ENCODE measurements at regions not wholly inside any gene's neighbourhood (a gene's known extent, or its start where the extent isn't known, plus 50 kb on each side); places are given as distances from the start of the nearest gene placed in this dataset.
A peak's percentile ranks its signal among the peaks of the same experiment; 100 is the strongest.
"Not testable (repeated sequence)": the region's sequence is repeated elsewhere in the genome, so short reads cannot be mapped to it uniquely, and the experiment has no call there.

DNA sequence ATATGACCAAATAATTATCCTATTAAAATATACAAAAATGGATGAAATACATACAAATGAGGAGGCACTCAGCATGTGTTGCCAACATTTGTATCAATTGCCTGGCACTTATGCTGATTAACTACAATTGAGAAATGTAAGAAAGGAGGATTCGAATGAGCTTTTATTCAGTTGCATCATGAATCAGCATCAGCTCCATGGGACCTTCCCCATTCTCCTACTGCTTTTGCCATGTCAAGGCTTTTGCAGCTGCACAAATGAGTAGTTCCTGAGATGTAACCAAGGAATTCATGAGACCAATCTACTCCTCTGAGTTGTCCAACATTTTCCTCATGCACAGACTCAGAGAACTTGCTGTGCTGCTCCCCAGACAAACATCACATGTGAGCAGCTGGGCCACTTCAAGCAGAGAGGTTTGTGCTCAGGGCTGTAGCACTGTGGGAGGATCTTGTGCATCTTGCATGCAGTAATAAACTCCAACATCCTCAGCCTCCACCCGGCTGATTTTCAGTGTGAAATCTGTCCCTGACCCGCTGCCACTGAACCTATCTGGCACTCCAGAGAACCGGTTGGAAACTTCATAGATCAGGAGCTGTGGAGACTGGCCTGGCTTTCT, 504.3 kb downstream of the RPIA start:
- POLR2A ChIA-PET; CTCF ChIA-PET; H3K36me3 Mint-ChIP-seq (ENCODE audit: low read depth); H3K27me3 Mint-ChIP-seq; H3K9me3 Mint-ChIP-seq; H3K4me1 Mint-ChIP-seq; DNase-seq; H3K4me3 Mint-ChIP-seq; H3K27ac Mint-ChIP-seq: not testable (repeated sequence)

DNA sequence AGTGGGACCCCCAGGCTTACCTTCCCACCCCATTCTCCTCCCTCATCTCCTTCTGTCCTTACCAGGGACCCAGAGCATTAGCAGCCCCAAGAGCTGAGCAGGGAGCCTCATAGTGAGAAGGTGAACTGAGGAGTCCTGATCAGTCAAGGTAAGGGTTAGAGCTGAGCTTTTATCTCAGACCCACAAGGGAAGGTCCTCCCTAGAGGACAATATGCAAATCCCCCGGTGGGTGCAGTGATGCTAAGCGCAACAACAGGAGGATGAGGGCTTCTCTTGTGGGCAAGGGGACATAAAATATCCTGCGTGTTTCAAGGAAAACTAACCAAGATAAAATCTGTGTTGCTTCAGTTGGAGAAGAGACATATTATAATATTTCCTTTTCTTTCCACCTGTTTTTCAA, 505.2 kb downstream of the RPIA start:
- H3K36me3 Mint-ChIP-seq (ENCODE audit: low read depth); CTCF ChIA-PET; POLR2A ChIA-PET: not testable (repeated sequence)

DNA sequence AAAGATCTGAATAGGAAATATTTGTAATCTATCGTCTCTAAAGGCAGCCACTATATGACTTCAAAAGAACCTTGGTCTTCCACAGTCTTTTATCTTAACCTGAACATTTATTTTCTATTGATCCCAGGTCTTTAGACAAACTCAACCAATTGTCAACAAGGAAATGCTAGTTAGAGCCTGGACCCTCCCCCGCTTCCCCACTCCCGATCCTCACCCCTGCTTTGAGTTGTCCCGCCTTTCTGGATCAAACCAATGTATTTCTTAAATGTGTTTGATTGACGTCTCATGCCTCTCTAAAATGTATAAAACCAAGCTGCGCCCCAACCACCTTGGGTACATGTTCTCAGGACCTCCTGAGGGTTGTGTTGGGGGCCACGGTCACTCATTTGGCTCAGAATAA, 506.6 kb downstream of the RPIA start:
- CTCF ChIA-PET; H3K4me3 Mint-ChIP-seq; DNase-seq; H3K4me1 Mint-ChIP-seq; H3K27ac Mint-ChIP-seq; POLR2A ChIA-PET; H3K36me3 Mint-ChIP-seq (ENCODE audit: low read depth); H3K27me3 Mint-ChIP-seq; H3K9me3 Mint-ChIP-seq: not testable (repeated sequence)

More for the DNA sequence above, 505.2 kb downstream of the RPIA start:
- not testable (repeated sequence) for H3K9me3 Mint-ChIP-seq, H3K4me1 Mint-ChIP-seq, H3K27ac Mint-ChIP-seq, H3K27me3 Mint-ChIP-seq, DNase-seq, H3K4me3 Mint-ChIP-seq

DNA sequence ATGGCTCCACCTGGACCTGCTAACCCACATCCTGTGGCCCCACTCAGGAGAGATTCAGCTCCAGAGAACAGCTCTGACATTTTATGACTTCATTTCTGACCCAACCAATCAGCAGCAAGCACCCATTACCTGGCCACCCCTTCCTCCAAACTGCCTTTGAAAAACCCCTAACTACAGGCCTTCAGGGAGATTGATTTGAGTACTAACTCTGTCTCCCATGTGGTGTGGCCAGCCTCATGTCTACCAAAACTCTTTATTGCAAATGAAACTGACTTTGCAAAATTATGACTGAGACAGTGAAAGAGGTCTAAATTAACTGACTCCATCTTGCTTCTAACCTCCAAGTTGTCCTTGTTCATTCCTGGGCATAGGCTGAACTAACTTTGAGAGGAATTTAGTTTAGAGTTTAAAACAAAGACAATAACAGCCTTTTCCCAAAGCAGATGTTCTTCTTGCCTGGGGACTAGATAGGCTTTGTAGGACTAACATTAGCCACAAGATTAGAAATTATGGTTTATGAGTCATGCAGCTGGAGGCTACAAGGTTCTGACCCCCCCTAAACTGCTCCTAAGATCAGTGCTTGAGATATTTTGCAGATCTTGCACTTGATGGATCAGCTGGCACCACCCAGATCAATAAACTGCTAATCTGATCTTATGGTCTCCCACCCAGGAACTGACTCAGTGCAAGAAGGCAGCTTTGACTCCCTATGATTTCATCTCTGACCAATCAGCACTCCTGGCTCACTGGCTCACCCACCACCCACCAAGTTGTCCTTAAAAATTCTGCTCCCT, 508.2 kb downstream of the RPIA start:
- H3K4me3 Mint-ChIP-seq; H3K27me3 Mint-ChIP-seq; POLR2A ChIA-PET; H3K9me3 Mint-ChIP-seq; H3K27ac Mint-ChIP-seq; DNase-seq; H3K4me1 Mint-ChIP-seq; CTCF ChIA-PET; H3K36me3 Mint-ChIP-seq (ENCODE audit: low read depth): not testable (repeated sequence)

DNA sequence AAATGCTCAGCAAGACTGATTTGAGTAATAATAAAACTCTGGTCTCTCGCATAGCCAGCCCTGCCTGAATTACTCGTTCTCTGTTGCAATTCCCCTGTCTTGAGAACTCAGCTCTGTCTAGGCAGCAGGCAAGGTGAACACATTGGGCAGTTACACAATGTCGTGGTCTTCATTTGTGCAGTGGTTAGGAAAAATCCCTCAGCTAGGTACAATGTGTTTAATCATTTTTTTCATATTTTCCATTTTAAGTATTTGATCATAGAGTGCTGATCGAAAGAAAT, 508.7 kb downstream of the RPIA start:
- H3K4me3 Mint-ChIP-seq; H3K36me3 Mint-ChIP-seq (ENCODE audit: low read depth); H3K27me3 Mint-ChIP-seq; DNase-seq; H3K9me3 Mint-ChIP-seq; POLR2A ChIA-PET; H3K27ac Mint-ChIP-seq; CTCF ChIA-PET; H3K4me1 Mint-ChIP-seq: not testable (repeated sequence)

DNA sequence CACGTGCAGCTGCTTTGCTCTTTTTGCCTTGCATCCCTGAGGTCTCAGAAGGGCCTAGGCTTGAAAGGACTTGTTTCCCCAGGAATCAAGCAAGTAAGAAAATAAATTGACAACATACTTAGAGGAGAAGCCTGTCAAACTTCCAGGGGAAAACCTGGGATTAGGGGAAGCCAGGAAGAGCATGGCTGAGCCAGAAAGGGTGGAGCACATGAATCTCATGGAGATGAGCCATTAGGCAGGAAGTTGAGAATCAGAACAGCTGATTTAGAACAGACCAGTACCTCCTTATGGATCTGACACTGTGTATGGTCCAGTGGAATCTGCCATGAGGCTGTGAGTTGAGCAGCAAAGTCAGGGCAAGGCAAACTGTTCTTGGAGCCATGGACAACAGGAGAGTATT, 511.0 kb downstream of the RPIA start:
- POLR2A ChIA-PET; CTCF ChIA-PET; H3K4me1 Mint-ChIP-seq; H3K4me3 Mint-ChIP-seq; H3K27ac Mint-ChIP-seq; H3K9me3 Mint-ChIP-seq; H3K27me3 Mint-ChIP-seq; H3K36me3 Mint-ChIP-seq (ENCODE audit: low read depth); DNase-seq: not testable (repeated sequence)

DNA sequence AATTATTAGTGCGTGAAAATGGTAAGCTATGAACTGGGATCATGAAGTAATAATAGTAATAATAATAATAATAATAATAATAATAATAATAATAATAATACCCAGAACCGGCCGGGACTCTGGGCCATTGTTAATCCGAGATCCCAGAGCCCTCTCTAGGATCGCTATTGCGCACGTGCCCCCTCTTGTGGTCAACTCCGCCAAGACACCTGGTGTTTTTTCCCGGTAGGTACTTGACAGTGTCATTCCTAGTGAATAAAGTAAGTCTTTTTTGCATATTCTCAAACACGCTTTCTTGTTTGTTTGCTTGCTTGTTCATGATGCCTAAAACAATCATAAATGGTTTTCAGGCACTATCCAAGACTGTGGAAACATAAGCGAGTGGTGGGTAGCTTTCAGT, 513.7 kb downstream of the RPIA start:
- H3K4me3 Mint-ChIP-seq; POLR2A ChIA-PET; H3K27me3 Mint-ChIP-seq; H3K9me3 Mint-ChIP-seq; H3K36me3 Mint-ChIP-seq (ENCODE audit: low read depth); H3K4me1 Mint-ChIP-seq; H3K27ac Mint-ChIP-seq: not testable (repeated sequence)
- DNase-seq: peak; percentile 35
- CTCF ChIA-PET: interaction anchor here (0.7 kb wide), 1 partner anchor 314 kb away, joined by 3 read pairs; no protein-coding TSS in a partner anchor

DNA sequence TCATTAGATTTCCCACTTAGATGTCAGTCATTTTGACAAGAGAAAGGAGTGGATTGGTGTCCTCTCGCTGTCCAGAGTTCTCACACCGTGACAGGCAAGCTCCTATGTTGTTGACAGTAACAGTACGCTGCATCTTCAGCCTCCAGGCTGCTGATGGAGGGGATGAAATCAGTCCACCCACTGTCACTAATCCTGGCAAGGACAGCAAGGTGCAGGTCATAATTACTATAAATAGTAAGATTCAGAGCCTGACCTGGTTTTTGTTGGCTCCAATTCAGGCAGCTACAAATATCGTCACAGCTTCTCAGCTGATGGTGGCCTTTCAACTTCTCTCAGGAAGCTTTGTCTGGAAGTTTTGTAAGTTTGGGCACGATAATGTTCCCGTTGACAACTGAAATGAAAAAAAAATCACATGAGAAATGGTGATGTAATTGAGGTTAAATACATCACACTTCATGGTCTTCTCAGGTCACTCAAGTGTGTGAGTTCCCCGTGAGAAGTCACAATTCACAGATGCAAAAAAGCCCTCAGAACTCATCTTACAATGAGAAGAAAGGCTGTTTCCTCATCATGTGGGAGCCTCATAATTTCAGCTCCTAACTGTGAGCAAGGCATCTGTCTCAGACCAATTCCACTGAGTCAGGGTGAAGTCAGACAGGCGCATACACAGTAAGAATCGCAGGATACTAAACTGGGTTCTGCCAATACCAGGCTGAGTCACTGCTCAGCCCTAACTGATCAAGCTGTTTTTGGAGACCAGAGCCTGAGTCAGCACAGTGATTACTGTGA, 516.9 kb downstream of the RPIA start:
- H3K36me3 Mint-ChIP-seq (ENCODE audit: low read depth); H3K27me3 Mint-ChIP-seq; H3K27ac Mint-ChIP-seq; POLR2A ChIA-PET; DNase-seq; CTCF ChIA-PET; H3K4me3 Mint-ChIP-seq; H3K4me1 Mint-ChIP-seq; H3K9me3 Mint-ChIP-seq: not testable (repeated sequence)

DNA sequence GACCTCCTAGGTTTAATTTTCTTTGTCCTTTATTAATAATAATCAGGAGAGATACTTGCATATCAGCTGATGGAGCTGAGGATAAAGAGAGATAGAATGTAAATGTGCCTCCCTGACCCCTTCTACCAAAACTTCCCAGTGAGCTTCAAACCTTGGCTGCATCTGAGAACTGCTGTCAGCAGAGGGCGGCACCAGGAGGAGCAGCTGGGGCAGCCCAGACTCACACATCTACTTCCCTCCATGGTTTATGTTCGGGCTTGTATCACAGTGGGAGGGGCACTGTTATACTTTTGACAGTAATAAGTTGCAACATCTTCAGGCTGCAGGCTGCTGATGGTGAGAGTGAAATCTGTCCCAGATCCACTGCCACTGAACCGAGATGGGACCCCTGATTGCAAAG, 521.7 kb downstream of the RPIA start:
- POLR2A ChIA-PET; CTCF ChIA-PET; DNase-seq; H3K9me3 Mint-ChIP-seq; H3K27ac Mint-ChIP-seq; H3K36me3 Mint-ChIP-seq (ENCODE audit: low read depth); H3K4me1 Mint-ChIP-seq; H3K4me3 Mint-ChIP-seq: not testable (repeated sequence)
- H3K27me3 Mint-ChIP-seq: peaks cover 12% of the 10 kb centered on the region

DNA sequence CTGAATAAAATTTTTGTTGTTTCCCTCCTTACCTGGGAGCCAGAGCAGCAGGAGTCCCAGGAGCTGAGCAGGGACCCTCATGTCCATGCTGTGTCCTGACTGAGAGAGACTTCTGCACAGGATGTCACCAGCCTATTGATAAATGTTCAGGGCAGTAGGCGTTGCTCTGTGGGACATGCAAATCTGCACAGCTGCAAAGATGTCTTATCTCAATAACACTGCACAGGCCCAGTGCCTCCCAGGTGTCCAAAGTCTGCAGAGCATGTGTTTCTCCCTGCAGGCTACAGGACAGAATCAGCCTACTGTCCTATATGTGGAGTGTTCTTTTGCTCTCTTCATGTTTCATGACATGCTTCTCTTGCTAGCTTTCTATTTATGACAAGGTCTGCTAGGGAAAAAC, 522.3 kb downstream of the RPIA start:
- H3K9me3 Mint-ChIP-seq; DNase-seq; H3K27ac Mint-ChIP-seq; H3K4me3 Mint-ChIP-seq; H3K4me1 Mint-ChIP-seq; H3K36me3 Mint-ChIP-seq (ENCODE audit: low read depth); POLR2A ChIA-PET; CTCF ChIA-PET: not testable (repeated sequence)
- H3K27me3 Mint-ChIP-seq: peaks cover 12% of the 10 kb centered on the region

DNA sequence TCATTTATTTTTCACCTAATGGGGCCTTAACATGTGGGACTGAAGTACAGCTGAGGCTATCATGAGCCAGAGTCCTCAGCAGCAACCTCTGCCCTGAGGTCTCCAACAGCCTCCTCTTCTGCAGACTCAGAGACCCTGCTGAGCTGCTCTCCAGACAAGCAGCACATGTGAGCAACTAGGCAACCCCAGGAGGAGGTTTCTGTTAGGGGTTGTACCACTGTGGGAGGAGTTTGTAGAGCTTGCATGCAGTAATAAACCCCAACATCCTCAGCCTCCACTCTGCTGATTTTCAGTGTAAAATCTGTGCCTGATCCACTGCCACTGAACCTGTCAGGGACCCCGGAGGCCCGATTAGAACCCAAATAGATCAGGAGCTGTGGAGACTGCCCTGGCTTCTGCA, 530.0 kb downstream of the RPIA start:
- H3K36me3 Mint-ChIP-seq (ENCODE audit: low read depth); H3K27me3 Mint-ChIP-seq; DNase-seq; POLR2A ChIA-PET; H3K4me3 Mint-ChIP-seq; H3K4me1 Mint-ChIP-seq; H3K9me3 Mint-ChIP-seq; CTCF ChIA-PET; H3K27ac Mint-ChIP-seq: not testable (repeated sequence)

DNA sequence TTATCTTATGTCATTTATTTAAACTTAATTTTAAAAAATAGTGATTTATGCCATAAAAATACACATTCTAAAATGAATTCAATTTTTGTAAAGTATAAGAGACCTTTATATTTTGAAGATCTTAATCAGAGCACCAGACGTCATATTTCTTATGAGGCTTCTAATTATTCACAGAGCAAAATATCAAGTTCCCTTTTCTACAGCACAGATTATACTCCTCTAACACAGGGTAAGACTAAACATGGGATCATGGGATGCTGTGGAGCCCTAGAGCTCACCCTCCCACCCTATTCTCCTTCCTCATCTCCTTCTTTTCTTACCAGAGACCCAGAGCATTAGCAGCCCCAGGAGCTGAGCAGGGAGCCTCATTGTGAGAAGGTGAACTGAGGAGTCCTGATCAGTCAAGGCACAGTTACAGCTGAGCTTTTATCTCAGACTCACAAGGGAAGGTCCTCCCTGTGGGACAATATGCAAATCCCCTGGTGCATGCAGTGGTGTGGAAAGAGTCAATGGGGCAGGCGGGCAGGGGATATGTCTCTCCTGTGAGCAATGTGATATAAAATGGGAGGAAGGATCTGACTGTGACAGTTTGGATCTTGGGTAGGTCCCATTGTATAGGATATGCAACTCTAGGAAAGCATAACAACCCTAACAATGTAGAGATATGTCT, 530.7 kb downstream of the RPIA start:
- H3K4me3 Mint-ChIP-seq; DNase-seq; CTCF ChIA-PET; H3K9me3 Mint-ChIP-seq; H3K27ac Mint-ChIP-seq; H3K27me3 Mint-ChIP-seq; H3K36me3 Mint-ChIP-seq (ENCODE audit: low read depth); POLR2A ChIA-PET; H3K4me1 Mint-ChIP-seq: not testable (repeated sequence)

DNA sequence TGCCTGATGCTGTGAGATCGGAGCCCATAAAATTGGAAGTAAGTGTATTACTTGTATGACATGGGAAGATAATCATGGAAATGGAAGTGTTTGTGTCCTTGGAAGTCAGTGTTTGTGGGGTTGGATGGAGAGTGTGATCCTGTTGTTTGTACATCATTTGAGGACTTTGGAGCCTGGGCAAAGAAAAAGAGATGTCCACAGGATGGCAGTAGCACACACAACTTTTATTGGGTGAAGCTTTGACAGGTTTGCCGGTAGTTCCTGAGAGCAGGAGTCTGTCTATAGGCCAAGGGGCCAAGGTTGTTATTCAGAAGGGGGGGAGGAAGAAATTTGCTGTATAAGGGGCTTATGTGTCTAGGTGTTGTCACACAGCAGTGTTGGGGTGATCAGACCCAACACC, 533.3 kb downstream of the RPIA start:
- H3K4me3 Mint-ChIP-seq; POLR2A ChIA-PET; CTCF ChIA-PET; H3K9me3 Mint-ChIP-seq; DNase-seq; H3K27ac Mint-ChIP-seq; H3K4me1 Mint-ChIP-seq; H3K27me3 Mint-ChIP-seq; H3K36me3 Mint-ChIP-seq (ENCODE audit: low read depth): not testable (repeated sequence)

Measured in activated CD4-positive, alpha-beta T cell treated with anti-CD3 and anti-CD28 coated beads, Interleukin-2, amount 10 ng/mL, durations not matched to agents 7 days and 5 days (primary cell).